Gastroesophageal sphincter (tissue), 4 donors: ENCODE measurements at regions not wholly inside any gene's neighbourhood (a gene's known extent, or its start where the extent isn't known, plus 50 kb on each side); places are given as distances from the start of the nearest gene placed in this dataset.

ENCODE experiments used
- ATAC-seq: fragments of 150-250 bp; one replicate; pipeline ENCODE4 v1.9.1; 2016; ENCODE audit warnings: mild to moderate bottlenecking, moderate library complexity
- H3K27ac ChIP-seq, 4 donors: fragments of 200-600 bp; sonication (generic) in 3 of 4; 1 replicate in 3 of 4; 2 replicates in 1 of 4; pipeline ENCODE4 v1.5.1; 2016 to 2019
- H3K27me3 ChIP-seq: fragments of 200-600 bp; sonication (generic); one replicate; pipeline ENCODE4 v1.5.1; 2019
- H3K36me3 ChIP-seq, 2 donors: fragments of 200-600 bp; sonication (generic); one replicate each; pipeline ENCODE4 v1.5.1; 2019; ENCODE audit warnings: control low read depth in 1 of 2
- H3K4me1 ChIP-seq, 3 donors: fragments of 200-600 bp; sonication (generic); 1 replicate in 2 of 3; 2 replicates in 1 of 3; pipeline ENCODE4 v1.5.1; 2016 to 2019; ENCODE audit warnings: control low read depth in 2 of 3
- H3K4me3 ChIP-seq, 2 donors: fragments of 200-600 bp; sonication (generic); one replicate each; pipeline ENCODE4 v1.5.1; 2019; ENCODE audit warnings: mild to moderate bottlenecking in 1 of 2, moderate library complexity in 1 of 2
- H3K9me3 ChIP-seq, 3 donors: fragments of 200-600 bp; sonication (generic); one replicate each; pipeline ENCODE4 v1.5.1; 2017 to 2019; ENCODE audit warnings: control low read depth in 2 of 3
- EP300 ChIP-seq: sonication (generic); formaldehyde crosslinking; IDR thresholded peaks from one replicate; pipeline ENCODE4 v1.6.1; 2017; ENCODE audit warnings: antibody characterized with exemption, mild to moderate bottlenecking
- POLR2A ChIP-seq, 2 donors: fragments of 450-650 bp; IDR thresholded peaks; one replicate each; pipeline ENCODE4 v1.6.1; 2017; ENCODE audit warnings: antibody characterized with exemption in 2 of 2, mild to moderate bottlenecking in 2 of 2, moderate library complexity in 1 of 2
- POLR2AphosphoS5 ChIP-seq: sonication (generic); formaldehyde crosslinking; IDR thresholded peaks from one replicate; pipeline ENCODE4 v1.6.1; 2017; ENCODE audit warnings: antibody characterized with exemption
- WGBS, 2 donors: methylation state at CpG; one replicate each; pipeline ENCODE4 v1.1.5; 2018; ENCODE audit warnings: low coverage in 1 of 2; 5-methylcytosine and 5-hydroxymethylcytosine counted together
- TF ChIP-seq, protein P1 (sequence below), 4 experiments: fragments of 200-600 bp in 2 of 4; fragments of 450-650 bp in 2 of 4; sonication (generic) in 1 of 4; IDR thresholded peaks; one replicate each; pipeline ENCODE4 v1.5.1; 2017 to 2019; ENCODE audit warnings: antibody characterized with exemption in 4 of 4, mild to moderate bottlenecking in 2 of 4, moderate library complexity in 2 of 4

DNA sequence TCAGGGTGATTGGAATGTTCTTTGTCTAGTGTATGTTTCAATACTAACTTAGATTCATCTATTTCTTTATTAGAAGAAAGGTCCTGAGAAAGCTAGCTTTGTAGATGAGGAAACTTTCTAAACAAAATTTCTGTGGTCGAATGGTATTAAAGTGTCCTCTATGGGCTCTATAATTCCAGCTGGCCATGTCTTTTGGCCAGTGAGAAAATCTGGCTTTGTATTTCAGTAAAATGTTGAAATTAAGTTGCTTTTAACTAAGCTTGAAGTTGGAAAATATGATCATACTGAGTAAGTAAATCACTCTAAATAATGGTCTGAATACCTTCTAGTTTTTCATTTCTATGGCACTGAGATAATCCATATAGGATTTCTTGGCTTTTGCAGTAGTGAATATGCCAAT lies 148.8 kb downstream of the RDH14 start:
- Histone ChIP-seq H3K27me3 (no peaks in the 10 kb centered on the region), H3K36me3 (no peaks in the 10 kb centered on the region), H3K9me3 (no peaks in the 10 kb centered on the region), H3K27ac (no peak overlapping the region), H3K4me1 (peaks cover 0 to 16% (median 3%) of the 10 kb centered on the region in 3 donors), H3K4me3 (no peak overlapping the region)
- TF ChIP-seq POLR2AphosphoS5 (no peak), EP300 (no peak)
- TF ChIP-seq, protein P1, sequence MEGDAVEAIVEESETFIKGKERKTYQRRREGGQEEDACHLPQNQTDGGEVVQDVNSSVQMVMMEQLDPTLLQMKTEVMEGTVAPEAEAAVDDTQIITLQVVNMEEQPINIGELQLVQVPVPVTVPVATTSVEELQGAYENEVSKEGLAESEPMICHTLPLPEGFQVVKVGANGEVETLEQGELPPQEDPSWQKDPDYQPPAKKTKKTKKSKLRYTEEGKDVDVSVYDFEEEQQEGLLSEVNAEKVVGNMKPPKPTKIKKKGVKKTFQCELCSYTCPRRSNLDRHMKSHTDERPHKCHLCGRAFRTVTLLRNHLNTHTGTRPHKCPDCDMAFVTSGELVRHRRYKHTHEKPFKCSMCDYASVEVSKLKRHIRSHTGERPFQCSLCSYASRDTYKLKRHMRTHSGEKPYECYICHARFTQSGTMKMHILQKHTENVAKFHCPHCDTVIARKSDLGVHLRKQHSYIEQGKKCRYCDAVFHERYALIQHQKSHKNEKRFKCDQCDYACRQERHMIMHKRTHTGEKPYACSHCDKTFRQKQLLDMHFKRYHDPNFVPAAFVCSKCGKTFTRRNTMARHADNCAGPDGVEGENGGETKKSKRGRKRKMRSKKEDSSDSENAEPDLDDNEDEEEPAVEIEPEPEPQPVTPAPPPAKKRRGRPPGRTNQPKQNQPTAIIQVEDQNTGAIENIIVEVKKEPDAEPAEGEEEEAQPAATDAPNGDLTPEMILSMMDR (IDR thresholded peaks at IDR 0.05) = no peak
- WGBS, 2 donors = 72 to 75% methylated on average over 1 of the region's 1 CpG
- ATAC-seq = no peak

DNA sequence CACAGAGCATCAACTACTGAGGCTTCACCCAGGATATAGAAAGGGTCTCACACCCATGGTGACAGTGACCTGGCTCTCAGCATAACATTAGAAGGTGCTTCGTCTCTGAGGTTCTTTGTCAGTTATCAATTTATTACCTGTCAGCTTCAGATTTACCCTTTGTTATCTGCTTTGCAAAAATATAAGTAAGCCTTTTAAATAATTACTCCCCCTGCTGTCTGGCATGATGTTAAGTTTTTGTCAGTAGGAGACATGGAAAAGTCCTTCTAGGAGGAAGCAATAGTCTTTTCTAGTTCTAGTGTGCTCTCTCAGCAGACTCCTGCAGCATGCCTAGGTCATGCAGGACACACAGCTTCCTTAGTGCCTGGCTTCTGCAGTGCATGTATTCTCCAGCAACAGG lies 149.9 kb downstream of the RDH14 start:
- TF ChIP-seq POLR2AphosphoS5 = no peak
- TF ChIP-seq POLR2A (IDR thresholded peaks at IDR 0.05) = no peak
- no peak for TF ChIP-seq EP300
- TF ChIP-seq, protein P1 (IDR thresholded peaks at IDR 0.05) = no peak
- peaks cover 0 to 24% (median 6%) of the 10 kb centered on the region in 3 donors for H3K4me1 ChIP-seq
- no peaks in the 10 kb centered on the region for H3K9me3 ChIP-seq
- no peak overlapping the region for H3K27ac ChIP-seq
- no peak for ATAC-seq
- H3K27me3 ChIP-seq = no peaks in the 10 kb centered on the region
- no peak overlapping the region for H3K4me3 ChIP-seq
- no peaks in the 10 kb centered on the region for H3K36me3 ChIP-seq
- WGBS, 2 donors = 72 to 86% methylated on average over 1 of the region's 1 CpG

DNA sequence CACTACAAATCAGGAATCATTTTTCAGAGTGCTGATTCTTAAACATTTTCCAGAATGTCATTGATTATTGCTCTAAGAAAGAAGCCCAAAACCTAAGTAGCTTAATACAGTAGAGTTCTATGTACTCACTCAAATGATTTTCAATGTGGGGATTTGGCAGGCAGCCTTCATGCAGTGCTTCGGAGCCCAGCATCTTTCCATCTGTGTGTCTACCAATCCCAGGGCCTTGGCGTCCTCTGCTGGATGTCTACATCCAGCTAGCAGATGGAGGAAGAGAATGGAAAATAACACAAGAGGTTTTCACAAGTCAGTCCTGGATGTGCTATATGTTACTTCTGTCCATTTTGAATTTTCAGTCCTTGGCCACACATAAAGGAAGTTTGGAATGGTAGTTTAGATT lies 151.8 kb downstream of the RDH14 start:
- 100% methylated on average over 1 of the region's 2 CpGs for whole genome bisulfite sequencing, 2 donors
- peaks cover 0 to 15% (median 3%) of the 10 kb centered on the region in 3 donors for H3K4me1 ChIP-seq
- no peak overlapping the region for H3K4me3 ChIP-seq
- H3K36me3 ChIP-seq = no peaks in the 10 kb centered on the region
- no peak for ATAC-seq
- TF ChIP-seq, protein P1 (IDR thresholded peaks at IDR 0.05) = no peak
- TF ChIP-seq POLR2A (IDR thresholded peaks at IDR 0.05) (no peak), EP300 (no peak), POLR2AphosphoS5 (no peak)
- H3K27me3 ChIP-seq = no peaks in the 10 kb centered on the region
- H3K27ac ChIP-seq = no peak overlapping the region
- no peaks in the 10 kb centered on the region for H3K9me3 ChIP-seq

DNA sequence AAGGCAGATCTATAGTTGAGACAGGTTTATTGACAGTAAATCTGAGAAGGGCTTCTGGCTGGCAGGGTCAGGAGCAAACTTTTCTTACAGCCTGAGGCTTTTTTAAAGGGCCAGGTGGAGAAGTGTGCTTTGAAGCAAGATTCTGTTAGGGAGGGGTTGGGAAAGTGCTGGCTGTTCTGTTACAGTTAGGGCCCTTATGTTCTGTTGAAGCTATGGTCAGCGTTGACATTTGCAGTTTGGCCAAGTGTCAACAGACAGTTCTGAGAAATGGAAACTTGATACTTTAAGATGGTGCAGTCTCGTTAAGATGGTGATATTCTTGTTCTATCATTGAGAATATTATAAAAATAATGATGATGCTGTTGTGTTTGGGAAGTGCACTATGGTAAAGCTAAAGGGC lies 154.2 kb downstream of the RDH14 start:
- TF ChIP-seq, protein P1 (IDR thresholded peaks at IDR 0.05) = no peak
- TF ChIP-seq POLR2A (IDR thresholded peaks at IDR 0.05) (no peak), POLR2AphosphoS5 (no peak), EP300 (no peak)
- Histone ChIP-seq H3K4me1 (peaks cover 0 to 8% (median 3%) of the 10 kb centered on the region in 3 donors), H3K27me3 (no peaks in the 10 kb centered on the region), H3K36me3 (no peaks in the 10 kb centered on the region), H3K27ac (no peak overlapping the region), H3K9me3 (no peaks in the 10 kb centered on the region), H3K4me3 (no peak overlapping the region)
- no peak for ATAC-seq
- 13 to 24% methylated on average over 2 of the region's 2 CpGs for WGBS, 2 donors

DNA sequence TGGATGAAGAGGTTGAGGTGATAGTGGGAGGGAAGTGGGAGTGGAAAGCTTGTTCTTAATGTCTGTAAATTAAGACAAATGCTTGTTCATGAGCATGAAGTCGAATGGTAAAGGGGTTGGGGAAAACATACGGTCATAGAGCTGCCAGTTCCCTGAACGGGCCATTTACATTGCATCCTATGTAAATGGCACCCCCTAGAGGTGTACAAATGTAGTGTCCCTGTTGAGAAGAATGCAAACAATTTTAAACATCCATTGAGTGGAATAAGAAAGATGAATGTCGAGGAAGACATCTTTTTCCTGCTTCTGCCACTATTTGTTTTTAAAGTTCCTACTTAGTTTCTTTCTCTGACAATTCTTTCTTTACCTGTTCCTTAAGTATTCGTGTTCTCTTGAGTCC lies 155.7 kb downstream of the RDH14 start:
- H3K4me1 ChIP-seq = peaks cover 0 to 8% (median 3%) of the 10 kb centered on the region in 3 donors
- H3K4me3 ChIP-seq = no peak overlapping the region
- H3K36me3 ChIP-seq = no peaks in the 10 kb centered on the region
- no peaks in the 10 kb centered on the region for H3K27me3 ChIP-seq
- no peak for ATAC-seq
- no peaks in the 10 kb centered on the region for H3K9me3 ChIP-seq
- WGBS, 2 donors = 80 to 84% methylated on average over 5 of the region's 5 CpGs
- H3K27ac ChIP-seq = no peak overlapping the region
- TF ChIP-seq POLR2A (IDR thresholded peaks at IDR 0.05) (no peak), EP300 (no peak), POLR2AphosphoS5 (no peak)
- TF ChIP-seq, protein P1 (IDR thresholded peaks at IDR 0.05) = no peak
